GM21515 (cell line): ENCODE measurements at regions not wholly inside any gene's neighbourhood (a gene's known extent, or its start where the extent isn't known, plus 50 kb on each side); places are given as distances from the start of the nearest gene placed in this dataset.

Source experiments
- ATAC-seq: cut with Tn5 transposase; IDR thresholded peaks from one replicate; pipeline ENCODE4 v1.9.1; 2021; ENCODE audit not compliant: unreplicated experiment

GRCh38 chr2:221335219-221335752, 236.8 kb downstream of the EPHA4 start:
- ATAC-seq, result no peak

GRCh38 chr2:221336967-221337366, 235.1 kb downstream of the EPHA4 start:
- ATAC-seq, result no peak

- ATAC-seq, result no peak
These were observed 234.0 kb downstream of the EPHA4 start for GRCh38 chr2:221337957-221338685.

- ATAC-seq, result no peak
These were observed 229.7 kb downstream of the EPHA4 start for GRCh38 chr2:221342388-221342787.

- ATAC-seq, result no peak
These were observed 228.6 kb downstream of the EPHA4 start for GRCh38 chr2:221343524-221343923.

GRCh38 chr2:221345516-221345915, 226.6 kb downstream of the EPHA4 start:
- ATAC-seq, result no peak

GRCh38 chr2:221346411-221346810, 225.7 kb downstream of the EPHA4 start:
- ATAC-seq, result no peak

- ATAC-seq, result no peak
These were observed 224.6 kb downstream of the EPHA4 start for GRCh38 chr2:221347471-221347870.

GRCh38 chr2:221350616-221351015, 221.5 kb downstream of the EPHA4 start:
- ATAC-seq, result no peak

GRCh38 chr2:221353201-221353600, 218.9 kb downstream of the EPHA4 start:
- no peak for ATAC-seq

- no peak for ATAC-seq
These were observed 211.8 kb downstream of the EPHA4 start for GRCh38 chr2:221360312-221360711.

- no peak for ATAC-seq
These were observed 211.4 kb downstream of the EPHA4 start for GRCh38 chr2:221360742-221361141.

- no peak for ATAC-seq
These were observed 210.5 kb downstream of the EPHA4 start for GRCh38 chr2:221361633-221362032.

GRCh38 chr2:221364672-221365071, 207.4 kb downstream of the EPHA4 start:
- no peak for ATAC-seq
